Smooth muscle cell of the brain vasculature (primary cell): ENCODE measurements at regions not wholly inside any gene's neighbourhood (a gene's known extent, or its start where the extent isn't known, plus 50 kb on each side); places are given as distances from the start of the nearest gene placed in this dataset.
A peak's percentile ranks its signal among the peaks of the same experiment; 100 is the strongest.

Experiments used
- DNase-seq: peaks from one replicate; pipeline ENCODE4 v3.0.0-alpha.2; 2012; ENCODE audit warnings: low read depth, low spot score

- DNase-seq = no peak
These were observed 101.8 kb downstream of the CAND1 start for GRCh38 chr12:67370979-67371378.

DNA sequence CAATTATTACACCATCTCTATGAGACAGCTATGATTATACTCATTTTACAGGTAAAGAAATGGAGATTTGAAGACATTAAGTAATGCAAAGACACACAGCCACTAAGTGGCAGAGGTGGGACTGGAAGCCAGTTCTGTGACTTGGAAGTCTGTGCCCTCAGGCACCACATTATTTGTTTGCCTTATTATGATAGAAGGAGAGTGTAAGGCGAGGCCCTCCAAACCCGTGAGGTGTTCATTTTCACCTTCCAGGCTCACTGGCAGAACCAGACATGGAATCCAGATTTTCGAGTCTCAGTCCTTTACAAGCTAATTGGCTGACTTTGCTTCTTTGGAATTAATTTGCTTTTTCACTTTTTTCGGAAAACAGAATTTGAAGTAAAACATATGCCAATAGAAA, 107.9 kb downstream of the CAND1 start:
- DNase-seq = no peak

DNA sequence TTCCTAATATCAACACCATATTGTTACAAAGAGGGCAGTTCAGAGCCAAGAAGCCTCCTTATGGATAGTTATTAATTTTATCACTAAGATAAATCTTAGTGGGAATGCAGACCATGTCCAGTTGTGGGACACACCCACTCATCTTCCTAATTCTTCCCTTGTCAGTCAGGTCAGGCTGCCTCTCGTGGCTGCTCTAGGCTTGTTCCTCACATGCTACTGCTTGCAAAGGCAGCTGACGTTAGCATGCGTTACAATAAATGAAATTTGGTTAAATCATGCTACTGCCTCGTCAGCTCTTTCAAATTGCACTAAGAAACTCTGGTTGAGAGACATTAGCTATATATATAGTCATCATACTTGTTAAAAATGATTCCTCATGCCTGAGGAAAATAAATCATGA, 108.4 kb downstream of the CAND1 start:
- DNase-seq = no peak

DNA sequence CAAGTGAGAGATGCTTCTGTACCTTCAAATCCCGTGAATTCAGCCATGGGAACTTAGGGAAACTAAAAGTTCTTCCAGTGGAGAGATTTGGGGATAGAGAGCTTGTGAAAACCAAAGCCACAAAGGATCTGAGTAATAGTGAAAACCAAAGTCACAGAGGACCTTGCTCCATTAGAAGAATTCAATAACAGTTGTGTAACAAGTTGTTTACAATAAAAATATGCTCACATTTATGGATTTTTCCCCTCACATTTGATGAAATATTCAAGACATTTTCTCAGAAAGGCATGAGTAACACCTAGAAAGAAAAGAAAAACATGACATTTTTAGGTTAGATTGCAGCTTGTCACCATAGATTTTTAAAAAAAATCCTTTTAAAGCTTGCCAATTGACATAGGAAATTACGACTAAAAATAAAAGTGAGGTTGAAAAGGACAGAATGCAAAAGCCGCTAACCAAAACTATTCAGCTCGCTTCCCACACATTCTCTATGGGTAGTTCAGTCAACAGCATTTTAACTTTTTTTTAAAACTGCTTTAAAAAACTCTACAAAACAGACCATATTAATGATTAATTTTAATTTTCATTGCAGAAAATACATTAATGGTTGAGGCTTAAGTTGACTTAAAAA, 113.2 kb downstream of the CAND1 start:
- DNase-seq = no peak

DNA sequence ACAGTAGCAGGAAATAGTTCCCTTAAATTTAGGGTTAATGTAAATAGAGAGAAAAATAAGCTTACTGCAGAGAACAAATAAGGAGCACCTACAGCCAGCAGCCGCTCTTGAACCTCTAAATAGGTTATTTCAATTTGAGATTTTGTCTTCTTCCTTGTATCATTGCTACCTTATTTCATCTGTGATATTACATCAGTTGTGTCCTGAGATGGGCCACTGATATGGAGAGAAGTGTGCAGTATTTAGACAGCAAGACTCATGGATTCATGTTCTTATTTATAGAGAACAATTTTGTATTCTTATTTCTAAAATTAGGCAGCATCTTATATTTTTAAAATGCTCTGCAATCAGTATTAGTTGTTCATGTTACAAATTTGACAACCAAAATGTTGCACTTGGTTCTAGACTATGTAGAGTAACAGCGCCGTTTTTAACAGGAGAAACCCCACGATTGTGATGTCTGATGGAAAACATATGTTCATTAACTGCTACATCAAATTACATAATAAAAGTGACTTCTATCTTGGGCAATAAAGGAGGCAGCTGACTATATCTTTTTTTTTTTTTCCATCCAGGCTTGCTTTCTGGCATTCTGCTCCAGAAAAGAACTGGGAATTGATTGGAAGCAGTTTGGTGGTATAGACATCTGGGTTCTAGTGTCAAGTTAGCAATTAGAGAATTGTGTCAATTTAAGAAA, 117.9 kb downstream of the CAND1 start:
- no peak for DNase-seq

GRCh38 chr12:67388331-67389138, 119.4 kb downstream of the CAND1 start:
- DNase-seq = no peak

GRCh38 chr12:67390273-67390672, 121.1 kb downstream of the CAND1 start:
- no peak for DNase-seq

GRCh38 chr12:67391034-67391433, 121.9 kb downstream of the CAND1 start:
- DNase-seq = no peak

DNA sequence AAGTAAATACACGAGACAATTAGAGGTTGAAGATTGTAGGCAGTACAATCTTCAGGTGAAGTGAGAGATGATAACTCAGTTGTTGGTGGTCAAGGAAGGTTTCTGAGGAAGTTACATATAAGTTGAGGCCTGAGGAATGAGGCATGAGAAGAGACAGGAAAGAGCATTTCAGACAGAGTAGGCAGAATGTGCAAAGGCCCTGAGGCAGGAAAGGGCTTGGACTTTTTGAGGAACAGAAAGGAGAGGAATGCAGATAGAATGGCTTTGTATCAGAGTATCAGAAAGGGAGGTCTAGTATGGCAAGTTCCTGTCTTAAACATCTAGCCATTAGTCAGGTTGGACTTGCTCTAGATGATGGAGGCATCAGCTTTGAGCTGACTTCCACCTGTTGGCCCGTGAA, 122.5 kb downstream of the CAND1 start:
- DNase-seq = no peak

GRCh38 chr12:67394550-67394949, 125.4 kb downstream of the CAND1 start:
- DNase-seq = peak; percentile 53

DNA sequence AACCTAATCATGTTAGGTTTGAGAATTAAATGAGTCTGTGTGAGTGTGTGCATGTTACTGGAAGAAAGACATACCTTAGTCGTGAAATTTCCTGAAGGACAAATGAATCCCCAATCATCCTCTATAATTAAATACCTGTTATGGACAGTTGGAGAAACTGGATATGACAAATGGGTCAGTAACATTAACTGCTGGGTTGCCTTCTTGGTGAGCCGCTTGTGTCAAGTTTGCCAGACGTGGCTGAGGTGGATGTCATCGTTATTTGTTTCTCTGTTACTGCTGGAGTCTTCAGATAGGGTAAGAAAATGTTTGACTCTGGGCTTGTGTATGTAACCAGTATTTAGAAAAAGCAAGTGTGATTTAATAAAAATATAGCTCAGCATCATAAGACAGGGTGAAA, 131.6 kb downstream of the CAND1 start:
- DNase-seq = no peak

DNA sequence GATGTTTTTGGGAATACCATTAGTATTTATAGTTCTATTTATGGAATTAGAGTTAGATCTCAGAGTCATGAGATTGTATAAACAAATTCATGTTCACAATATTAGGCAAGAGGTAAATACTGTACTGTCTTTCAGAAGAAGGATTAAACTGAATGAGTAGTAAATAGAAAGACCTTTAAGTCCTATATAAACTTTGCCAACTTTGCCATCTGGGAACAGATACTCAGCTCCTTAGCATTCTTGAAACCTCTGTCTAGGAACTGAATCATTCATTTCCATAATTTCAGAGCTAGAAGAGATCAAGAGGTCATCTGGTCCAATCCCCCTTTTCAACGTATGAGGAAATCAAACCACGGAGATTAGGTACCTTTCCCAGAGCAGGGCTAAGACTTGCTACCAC, 141.1 kb downstream of the CAND1 start:
- DNase-seq = no peak

DNA sequence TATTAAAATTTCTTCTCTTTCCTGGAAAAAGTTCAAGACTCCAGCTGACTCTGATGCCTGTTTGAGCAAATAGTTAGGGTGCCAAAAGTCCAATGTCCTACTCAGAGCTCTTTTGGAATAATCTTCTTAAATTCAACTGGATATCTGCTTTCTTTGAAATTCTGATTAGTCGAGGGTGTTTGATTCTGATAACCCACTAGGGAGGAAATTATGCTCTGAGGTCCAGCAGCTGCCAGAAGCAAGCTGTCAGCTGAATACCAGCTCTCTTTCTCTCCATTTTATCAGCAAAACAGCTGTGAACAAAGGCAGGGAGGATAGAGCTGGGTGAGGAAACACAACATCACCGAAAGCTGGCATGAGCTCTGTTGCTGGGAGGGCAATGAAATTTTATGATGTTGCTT, 141.5 kb downstream of the CAND1 start:
- DNase-seq = no peak

GRCh38 chr12:67411562-67411961, 142.4 kb downstream of the CAND1 start:
- no peak for DNase-seq

- DNase-seq = no peak
These were observed 144.4 kb downstream of the CAND1 start for GRCh38 chr12:67413577-67413976.

GRCh38 chr12:67414011-67414715, 145.0 kb downstream of the CAND1 start:
- DNase-seq = no peak

DNA sequence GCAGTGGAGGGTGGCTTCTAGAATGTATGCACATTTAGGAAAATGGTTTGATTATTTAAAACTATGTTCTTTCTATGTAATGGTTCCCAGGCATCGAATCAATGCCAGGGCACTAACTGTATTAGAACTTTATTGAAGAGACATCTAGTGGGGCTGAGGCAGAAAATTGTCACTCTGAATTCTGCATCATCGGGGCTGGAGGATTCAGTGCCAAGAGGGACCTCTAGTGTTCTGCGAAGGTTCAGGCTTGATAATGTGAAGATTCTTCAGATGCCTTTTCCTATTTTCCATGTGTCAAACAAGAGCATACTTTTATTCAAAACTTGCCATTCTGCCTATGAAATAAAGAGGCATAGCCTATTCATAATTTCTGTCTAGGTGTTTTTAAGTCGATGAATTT, 146.3 kb downstream of the CAND1 start:
- peak; percentile 20 for DNase-seq

DNA sequence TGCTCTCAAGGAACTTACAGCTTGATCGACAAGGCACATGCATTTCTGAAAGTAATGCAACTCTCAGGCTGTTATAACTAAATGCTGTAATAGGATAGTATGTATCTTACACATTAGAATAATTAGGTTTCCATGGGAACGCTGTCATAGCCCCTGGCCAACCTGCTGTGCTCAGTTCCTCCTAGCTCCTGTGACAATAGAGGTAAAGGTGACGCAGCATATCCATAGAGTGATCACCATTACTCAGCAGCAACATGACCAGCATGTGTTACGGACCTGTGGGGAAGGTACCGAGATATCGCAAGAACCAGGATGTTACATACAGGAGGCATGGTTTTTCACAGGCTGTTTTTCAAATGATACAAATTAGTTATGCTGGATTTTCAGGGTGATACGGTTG, 150.7 kb downstream of the CAND1 start:
- no peak for DNase-seq

DNA sequence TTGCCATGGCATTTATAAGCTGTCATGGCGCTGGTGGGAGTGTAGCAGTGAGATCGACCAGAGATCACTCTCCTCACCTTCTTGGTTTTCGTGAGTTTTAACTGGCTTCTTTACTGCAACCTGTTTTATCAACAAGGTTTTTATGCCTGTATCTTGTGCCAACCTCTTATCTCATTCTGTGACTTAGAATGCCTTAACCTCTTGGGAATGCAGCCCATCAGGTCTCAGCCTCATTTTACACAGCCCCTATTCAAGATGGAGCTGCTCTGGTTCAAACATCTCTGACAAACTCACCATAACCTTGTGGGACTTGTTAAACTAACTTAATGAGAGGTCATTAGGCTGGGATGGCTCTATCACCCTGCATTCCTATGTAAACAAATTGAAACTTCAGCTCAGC, 151.3 kb downstream of the CAND1 start:
- DNase-seq = no peak

DNA sequence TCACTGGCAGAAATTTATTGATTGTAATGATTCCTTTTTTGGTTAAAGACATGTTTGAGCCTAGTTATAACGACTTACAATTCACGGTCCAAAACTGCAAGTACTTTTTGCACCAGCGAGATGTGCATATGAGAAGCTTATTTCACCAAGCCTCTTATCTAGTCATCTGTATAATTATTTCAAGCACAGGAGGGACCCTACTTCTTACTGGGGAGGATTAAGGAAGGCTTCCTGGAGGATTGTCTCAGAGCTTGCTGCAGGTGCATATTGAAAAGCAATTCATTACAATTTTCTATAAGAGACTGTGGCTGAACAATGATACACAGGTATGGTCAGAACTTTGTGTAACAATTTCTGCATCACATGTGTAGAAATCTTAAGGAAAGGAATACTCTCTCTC, 152.9 kb downstream of the CAND1 start:
- DNase-seq = no peak

DNA sequence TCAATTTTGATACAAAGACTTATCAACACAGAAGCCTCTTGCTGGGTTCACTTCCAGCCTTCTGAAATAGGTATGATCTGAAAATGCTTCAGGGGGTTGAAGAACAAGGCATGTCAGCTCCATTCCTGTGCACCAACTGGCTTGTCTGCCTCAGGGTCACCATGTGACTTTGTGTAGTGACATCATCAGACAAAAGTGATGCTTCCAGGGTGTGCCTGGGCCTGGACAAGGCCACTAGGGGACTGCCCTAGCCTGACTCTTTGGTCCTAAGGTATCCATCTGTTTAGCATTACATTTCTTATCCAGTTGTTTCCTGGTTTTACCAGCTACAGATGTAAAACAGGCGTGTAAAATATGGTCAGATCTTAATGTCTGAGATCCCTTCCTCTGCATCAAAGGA, 155.6 kb downstream of the CAND1 start:
- DNase-seq = no peak

DNA sequence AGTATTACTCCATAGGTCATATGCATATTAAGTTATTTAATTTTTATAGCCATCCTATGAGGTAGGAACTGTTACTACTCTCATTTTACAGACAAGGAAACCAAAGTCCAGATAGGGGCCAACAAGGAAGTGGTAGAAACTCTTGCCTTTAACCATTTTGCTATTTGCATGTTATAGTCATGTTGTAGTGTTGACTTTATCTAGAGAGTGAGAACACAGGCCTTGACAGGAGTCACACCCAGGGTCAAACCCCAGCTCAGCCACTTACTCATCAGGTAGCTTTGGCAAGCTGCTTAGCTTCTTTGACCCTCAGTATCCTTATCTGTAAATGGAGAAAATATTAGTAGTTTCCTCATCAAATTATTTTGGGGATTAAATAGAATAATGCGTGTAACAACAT, 156.2 kb downstream of the CAND1 start:
- no peak for DNase-seq
